ENCODE measurements at regions not wholly inside any gene's neighbourhood (a gene's known extent, or its start where the extent isn't known, plus 50 kb on each side); places are given as distances from the start of the nearest gene placed in this dataset.

- DNase-seq (ENCODE audit: low read depth, low spot score) = no peak
- intact Hi-C loops (cut with micrococcal nuclease; ENCODE audit: unreplicated experiment) (no loop called here), in situ Hi-C loops (cut with HindIII; ENCODE audit: low pct_unique_long_range_greater_than_20kb, low sequenced_read_pairs) (no loop called here)
- Histone ChIP-seq H3K36me3 (ENCODE audit: control insufficient read depth, insufficient read depth, low read length) (no peaks in the 10 kb centered on the region), H3K4me1 (ENCODE audit: control insufficient read depth, insufficient read depth, low read length) (no peaks in the 10 kb centered on the region), H3K27ac (ENCODE audit: low read length) (no peak overlapping the region), H3K27me3 (ENCODE audit: control insufficient read depth, insufficient read depth, low read length) (peaks cover 4% of the 10 kb centered on the region), H3K4me3 (ENCODE audit: low read depth in 2 of 2, low read length in 2 of 2) (no peak overlapping the region), H3K9me3 (ENCODE audit: control insufficient read depth, insufficient read depth, low read depth, low read length) (no peaks in the 10 kb centered on the region)
- BruUV-seq (replicated peaks) = no TSS peak
- TF ChIP-seq TCF7L2 (IDR thresholded peaks at IDR 0.05; ENCODE audit: low read depth, low read length) (no peak), CTCF (IDR thresholded peaks at IDR 0.05) (no peak), SIN3A (IDR thresholded peaks at IDR 0.05; ENCODE audit: borderline replicate concordance, insufficient read depth, low read depth, low read length) (no peak), POLR2AphosphoS5 (IDR thresholded peaks at IDR 0.05; ENCODE audit: low read depth, low read length) (no peak), REST (IDR thresholded peaks at IDR 0.05; ENCODE audit: insufficient read depth in 1 of 2, low read depth in 2 of 2, low read length in 1 of 2) (no peak)
- ChIA-PET CTCF (no interaction called here), POLR2A (no interaction called here)
- no peak for ATAC-seq
Measured at GRCh38 chr11:131160846-131161245, 209.6 kb upstream of the NTM start.

- Histone ChIP-seq H3K27ac (ENCODE audit: low read length) (no peak overlapping the region), H3K4me3 (ENCODE audit: low read depth in 2 of 2, low read length in 2 of 2) (no peak overlapping the region), H3K27me3 (ENCODE audit: control insufficient read depth, insufficient read depth, low read length) (peaks cover 4% of the 10 kb centered on the region), H3K9me3 (ENCODE audit: control insufficient read depth, insufficient read depth, low read depth, low read length) (no peaks in the 10 kb centered on the region), H3K4me1 (ENCODE audit: control insufficient read depth, insufficient read depth, low read length) (no peaks in the 10 kb centered on the region), H3K36me3 (ENCODE audit: control insufficient read depth, insufficient read depth, low read length) (no peaks in the 10 kb centered on the region)
- no peak for DNase-seq (ENCODE audit: low read depth, low spot score)
- ChIA-PET POLR2A (no interaction called here), CTCF (no interaction called here)
- in situ Hi-C loops (cut with HindIII; ENCODE audit: low pct_unique_long_range_greater_than_20kb, low sequenced_read_pairs) (no loop called here), intact Hi-C loops (cut with micrococcal nuclease; ENCODE audit: unreplicated experiment) (no loop called here)
- ATAC-seq = no peak
- no peak for TF ChIP-seq SIN3A (IDR thresholded peaks at IDR 0.05; ENCODE audit: borderline replicate concordance, insufficient read depth, low read depth, low read length)
- TF ChIP-seq TCF7L2 (IDR thresholded peaks at IDR 0.05; ENCODE audit: low read depth, low read length) = no peak
- no peak for TF ChIP-seq POLR2AphosphoS5 (IDR thresholded peaks at IDR 0.05; ENCODE audit: low read depth, low read length)
- no peak for TF ChIP-seq REST (IDR thresholded peaks at IDR 0.05; ENCODE audit: insufficient read depth in 1 of 2, low read depth in 2 of 2, low read length in 1 of 2)
- no peak for TF ChIP-seq CTCF (IDR thresholded peaks at IDR 0.05)
- BruUV-seq (replicated peaks) = no TSS peak
Measured at GRCh38 chr11:131163613-131164012, 206.8 kb upstream of the NTM start.
